Adrenal gland (tissue), 5 donors: ENCODE measurements at regions not wholly inside any gene's neighbourhood (a gene's known extent, or its start where the extent isn't known, plus 50 kb on each side); places are given as distances from the start of the nearest gene placed in this dataset.

Source experiments
- CTCF ChIP-seq, 6 experiments: fragments of 450-650 bp in 4 of 6; fragments of 200-600 bp in 2 of 6; sonication (generic) in 1 of 6; IDR thresholded peaks; 1 replicate in 5 of 6; 2 replicates in 1 of 6; pipeline versions ENCODE4 v1.5.1 to v1.8.0; 2016 to 2021; ENCODE audit warnings: antibody characterized with exemption in 6 of 6, mild to moderate bottlenecking in 2 of 6, moderate library complexity in 1 of 6
- POLR2A ChIP-seq, 2 donors: fragments of 450-650 bp; IDR thresholded peaks; one replicate each; pipeline ENCODE4 v1.6.1; 2017; ENCODE audit warnings: antibody characterized with exemption in 2 of 2, mild to moderate bottlenecking in 2 of 2, moderate library complexity in 1 of 2
- donor health status: DM: no; HTN: no; CAD: no.

GRCh38 chr11:95524314-95525036 lies 265.1 kb downstream of the FAM76B start:
- no peak for TF ChIP-seq CTCF (IDR thresholded peaks at IDR 0.05)
- TF ChIP-seq POLR2A (IDR thresholded peaks at IDR 0.05): no peak
